ENCODE measurements at regions not wholly inside any gene's neighbourhood (a gene's known extent, or its start where the extent isn't known, plus 50 kb on each side); places are given as distances from the start of the nearest gene placed in this dataset.

DNA sequence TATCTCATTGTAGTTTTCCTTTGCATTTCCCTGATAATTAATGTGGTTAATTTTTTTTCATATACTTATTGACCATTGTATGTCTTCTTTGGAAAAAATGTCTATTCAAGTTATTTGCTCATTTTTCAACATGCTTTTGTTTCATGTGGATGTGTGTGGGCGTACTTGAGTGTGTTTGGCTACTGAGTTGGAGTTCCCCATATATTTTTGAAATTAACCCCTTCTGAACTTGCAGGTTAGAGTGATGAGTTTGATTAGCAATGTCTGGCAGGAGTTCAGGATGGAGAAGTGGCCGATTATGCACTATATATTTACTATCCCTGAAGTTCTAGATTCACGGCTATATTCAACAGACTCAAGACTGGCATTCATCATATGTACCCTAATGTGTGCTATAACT lies 250.4 kb upstream of the TTC14 start:
- TF ChIP-seq CTCF (IDR thresholded peaks at IDR 0.05; ENCODE audit: poor library complexity, severe bottlenecking), result no peak
- no peak for TF ChIP-seq SMC3 (conservative IDR thresholded peaks at IDR 0.05; ENCODE audit: poor library complexity)
- TF ChIP-seq EP300 (conservative IDR thresholded peaks at IDR 0.05; ENCODE audit: poor library complexity, severe bottlenecking), result no peak
- TF ChIP-seq POLR2AphosphoS5 (IDR thresholded peaks at IDR 0.05), result no peak
